Endothelial cell of umbilical vein (primary cell): ENCODE measurements at regions not wholly inside any gene's neighbourhood (a gene's known extent, or its start where the extent isn't known, plus 50 kb on each side); places are given as distances from the start of the nearest gene placed in this dataset.

Experiments
- BruUV-seq: library from RNA; stranded (reverse); fragments of 400-500 nt; replicated peaks from 2 replicates; lab custom pipeline; 2021; lab: Mats Ljungman, UMichigan
- CTCF ChIA-PET: fragments of 300-600, 350-600 bp; sonication (Branson Sonifier 250); formaldehyde crosslinking; loops from one replicate; lab custom pipeline; 2021; ENCODE audit warnings: antibody characterized with exemption, inconsistent platforms; lab: Charles Lee
- POLR2A ChIA-PET: fragments of 300-600, 350-600 bp; sonication (Branson Sonifier 250); formaldehyde crosslinking; loops from one replicate; lab custom pipeline; 2021; ENCODE audit warnings: antibody characterized with exemption, inconsistent platforms; lab: Charles Lee
- DNase-seq: peaks from one replicate; pipeline ENCODE4 v3.0.0-alpha.2; 2011; ENCODE audit warnings: low read depth, low spot score
- FAIRE-seq: peaks from 2 replicates; lab custom pipeline; 2011; peaks lifted over from hg19 to GRCh38; lab: Jason Lieb, UNC
- H2AFZ ChIP-seq: 2 replicates; pipeline ENCODE4 v1.6.0; 2012; ENCODE audit warnings: low read depth, low read length, control low read depth, inconsistent platforms
- H3K27ac ChIP-seq: 2 replicates; pipeline ENCODE4 v1.5.1; 2011; ENCODE audit warnings: low read depth, mild to moderate bottlenecking, control low read depth, low read length, moderate library complexity; ENCODE audit not compliant: insufficient read depth
- H3K27me3 ChIP-seq, 2 experiments: 2 replicates each; pipeline versions ENCODE4 v1.6.0 to v1.6.1; 2011; ENCODE audit warnings: low read length in 2 of 2, mixed read lengths in 1 of 2; ENCODE audit not compliant: control insufficient read depth in 2 of 2, insufficient read depth in 2 of 2
- H3K36me3 ChIP-seq, 2 experiments: 2 replicates in 1 of 2; 3 replicates in 1 of 2; pipeline ENCODE4 v1.5.1; 2011; ENCODE audit warnings: low read length in 2 of 2, mild to moderate bottlenecking in 1 of 2, moderate library complexity in 1 of 2; ENCODE audit not compliant: control insufficient read depth in 2 of 2, insufficient read depth in 2 of 2; ENCODE audit errors: extremely low read depth in 1 of 2
- H3K4me1 ChIP-seq: 3 replicates; pipeline ENCODE4 v1.5.1; 2011; ENCODE audit warnings: mild to moderate bottlenecking, low read length; ENCODE audit not compliant: control insufficient read depth, insufficient read depth; ENCODE audit errors: extremely low read depth
- H3K4me2 ChIP-seq: 2 replicates; pipeline ENCODE4 v1.6.1; 2011; ENCODE audit warnings: low read length, control low read depth, mixed read lengths; ENCODE audit not compliant: insufficient read depth
- H3K4me3 ChIP-seq, 3 experiments: fragments of 200-600 bp in 1 of 3; sonication (generic), shearing (Covaris generic) in 1 of 3; replicated peaks in 1 of 3; 2 replicates each; pipeline ENCODE4 v1.5.1; 2011 to 2016; ENCODE audit warnings: control low read depth in 3 of 3, low read length in 3 of 3, mild to moderate bottlenecking in 2 of 3, inconsistent platforms in 1 of 3, low read depth in 1 of 3, moderate library complexity in 1 of 3; ENCODE audit not compliant: insufficient read depth in 1 of 3
- H3K79me2 ChIP-seq: 2 replicates; pipeline ENCODE4 v1.6.0; 2012; ENCODE audit warnings: low read length, inconsistent platforms; ENCODE audit not compliant: control insufficient read depth, insufficient read depth
- H3K9ac ChIP-seq: replicated peaks from 2 replicates; pipeline ENCODE3; 2011; ENCODE audit warnings: low read length, control low read depth; ENCODE audit not compliant: insufficient read depth; ENCODE audit errors: extremely low read depth
- H3K9me1 ChIP-seq: replicated peaks from 3 replicates; pipeline ENCODE4 v1.6.0; 2011; ENCODE audit warnings: mild to moderate bottlenecking, low read length; ENCODE audit not compliant: control insufficient read depth, insufficient read depth; ENCODE audit errors: extremely low read depth
- H3K9me3 ChIP-seq: replicated peaks from 2 replicates; pipeline ENCODE4 v1.5.1; 2012; ENCODE audit warnings: low read length, inconsistent platforms; ENCODE audit not compliant: control insufficient read depth, insufficient read depth
- H4K20me1 ChIP-seq: replicated peaks from 2 replicates; pipeline ENCODE3; 2011; ENCODE audit warnings: mild to moderate bottlenecking, low read length; ENCODE audit not compliant: control insufficient read depth, insufficient read depth; ENCODE audit errors: extremely low read depth
- CTCF ChIP-seq, 2 donors: IDR thresholded peaks; 1 replicate in 1 of 2; 2 replicates in 1 of 2; pipeline ENCODE4 v1.5.1; 2011; ENCODE audit warnings: low read length in 2 of 2, mild to moderate bottlenecking in 2 of 2, moderate library complexity in 2 of 2, control low read depth in 1 of 2, inconsistent platforms in 1 of 2, low read depth in 1 of 2; ENCODE audit not compliant: insufficient read depth in 1 of 2; ENCODE audit errors: extremely low read depth in 1 of 2
- EZH2 ChIP-seq: IDR thresholded peaks from 2 replicates; pipeline ENCODE4 v1.6.1; 2012; ENCODE audit warnings: borderline replicate concordance, low read depth, mild to moderate bottlenecking, moderate library complexity, low read length, inconsistent platforms; ENCODE audit not compliant: severe bottlenecking
- FOS ChIP-seq: IDR thresholded peaks from 2 replicates; pipeline ENCODE4 v1.6.1; 2011; ENCODE audit warnings: mild to moderate bottlenecking, low read length, moderate library complexity, borderline replicate concordance; ENCODE audit not compliant: insufficient read depth
- GATA2 ChIP-seq: IDR thresholded peaks from 2 replicates; pipeline ENCODE4 v1.7.0; 2011; ENCODE audit warnings: low read depth, mild to moderate bottlenecking, moderate library complexity, mixed read lengths, low read length; ENCODE audit not compliant: insufficient read length, insufficient read depth
- JUN ChIP-seq: IDR thresholded peaks from 2 replicates; pipeline ENCODE4 v1.6.1; 2011; ENCODE audit warnings: borderline replicate concordance, low read depth; ENCODE audit not compliant: insufficient read length, insufficient read depth
- MAX ChIP-seq: IDR thresholded peaks from 2 replicates; pipeline ENCODE4 v1.6.1; 2011; ENCODE audit not compliant: insufficient read depth, insufficient read length
- MYC ChIP-seq: IDR thresholded peaks from one replicate; pipeline ENCODE4 v1.6.1; 2011; ENCODE audit warnings: mild to moderate bottlenecking, low read depth, low read length
- POLR2A ChIP-seq: IDR thresholded peaks from 2 replicates; pipeline ENCODE4 v1.6.1; 2012; ENCODE audit warnings: low read depth, mild to moderate bottlenecking, control low read depth, low read length
- POLR2AphosphoS5 ChIP-seq: IDR thresholded peaks from 2 replicates; pipeline ENCODE4 v1.6.1; 2012; ENCODE audit warnings: low read depth, mild to moderate bottlenecking, control low read depth, low read length, moderate library complexity; ENCODE audit not compliant: insufficient read depth
- dilution Hi-C: fragments of 300-500 bp; cut with MboI; formaldehyde crosslinking; loops from one replicate; pipeline ENCODE4 v1.15.0; 2019; ENCODE audit warnings: low sequenced_read_pairs; ENCODE audit not compliant: extremely low pct_ligation_motif_present
- intact Hi-C: fragments of 100-400 bp; cut with micrococcal nuclease; formaldehyde crosslinking; loops from one replicate; pipeline ENCODE4 v1.10.0; 2022

- dilution Hi-C loops = no loop called here
- ChIA-PET POLR2A (no interaction called here), CTCF (no interaction called here)
- BruUV-seq = no TSS peak
- H3K36me3 ChIP-seq = no peaks in the 10 kb centered on the region
- H3K79me2 ChIP-seq = no peaks in the 10 kb centered on the region
- no peak overlapping the region for H3K27ac ChIP-seq
- no peak overlapping the region for H3K4me3 ChIP-seq
- no peaks in the 10 kb centered on the region for H4K20me1 ChIP-seq
- TF ChIP-seq MAX = no peak
- no peak for TF ChIP-seq POLR2A
- no peak for TF ChIP-seq GATA2
- TF ChIP-seq POLR2AphosphoS5 = no peak
- no peak for TF ChIP-seq MYC
- no peak for TF ChIP-seq JUN
- TF ChIP-seq CTCF (IDR thresholded peaks at IDR 0.05; ENCODE audit: extremely low read depth in 1 of 2, insufficient read depth in 1 of 2, low read depth in 1 of 2, low read length in 2 of 2) = no peak
- no peak for TF ChIP-seq EZH2
- TF ChIP-seq FOS = no peak
- intact Hi-C loops = no loop called here
- H2AFZ ChIP-seq = no peak overlapping the region
- no peaks in the 10 kb centered on the region for H3K9me1 ChIP-seq
- FAIRE-seq (no peak), DNase-seq (no peak)
- H3K9ac ChIP-seq = no peak overlapping the region
- no peak overlapping the region for H3K4me2 ChIP-seq
- no peaks in the 10 kb centered on the region for H3K9me3 ChIP-seq
- no peaks in the 10 kb centered on the region for H3K27me3 ChIP-seq
- H3K4me1 ChIP-seq = no peaks in the 10 kb centered on the region
These were observed 100.6 kb upstream of the HIVEP1 start for GRCh38 chr6:11911538-11911937.
